SK-N-SH treated with all-trans-retinoic acid at 6 μM for 48 hours (cell line): ENCODE measurements at regions not wholly inside any gene's neighbourhood (a gene's known extent, or its start where the extent isn't known, plus 50 kb on each side); places are given as distances from the start of the nearest gene placed in this dataset.

Experiments
- ATAC-seq: fragments of 200-7000 bp; cut with Tn5 transposase; 3 replicates; pipeline ENCODE4 v1.9.1; 2020; ENCODE audit warnings: mild to moderate bottlenecking, moderate library complexity
- ARNTL ChIP-seq: fragments of 450-650 bp; formaldehyde crosslinking; IDR thresholded peaks from 2 replicates; pipeline ENCODE4 v1.5.0; 2020; ENCODE audit warnings: low read depth, mild to moderate bottlenecking, moderate library complexity, borderline replicate concordance
- BACH2 ChIP-seq: fragments of 250-450 bp; sonication (Bioruptor Pico); IDR thresholded peaks from 2 replicates; pipeline ENCODE4 v1.9.0; 2021; ENCODE audit warnings: mild to moderate bottlenecking, borderline replicate concordance
- CSDC2 ChIP-seq: fragments of 250-450 bp; sonication (Bioruptor Pico); IDR thresholded peaks from 2 replicates; pipeline ENCODE4 v1.5.0; 2020; ENCODE audit warnings: mild to moderate bottlenecking, moderate library complexity
- ESRRG ChIP-seq: fragments of 250-450 bp; sonication (Bioruptor Pico); IDR thresholded peaks from 2 replicates; pipeline ENCODE4 v1.6.1; 2021; ENCODE audit warnings: mild to moderate bottlenecking
- GLIS3 ChIP-seq: fragments of 250-450 bp; sonication (Bioruptor Pico); IDR thresholded peaks from 2 replicates; pipeline ENCODE4 v1.5.0; 2020; ENCODE audit warnings: mild to moderate bottlenecking, moderate library complexity
- ISL1 ChIP-seq: fragments of 250-450 bp; sonication (Bioruptor Pico); IDR thresholded peaks from 2 replicates; pipeline ENCODE4 v2.1.2; 2022; ENCODE audit warnings: mild to moderate bottlenecking, moderate library complexity
- PPARA ChIP-seq: fragments of 250-450 bp; sonication (Bioruptor Pico); IDR thresholded peaks from 2 replicates; pipeline ENCODE4 v1.5.0; 2020; ENCODE audit warnings: mild to moderate bottlenecking, borderline replicate concordance
- RARB ChIP-seq: fragments of 250-450 bp; sonication (Bioruptor Pico); IDR thresholded peaks from 2 replicates; pipeline ENCODE4 v1.8.0; 2021; ENCODE audit warnings: mild to moderate bottlenecking, moderate library complexity
- SNAI2 ChIP-seq: fragments of 250-450 bp; sonication (Bioruptor Pico); IDR thresholded peaks from 2 replicates; pipeline ENCODE4 v1.5.0; 2020; ENCODE audit warnings: mild to moderate bottlenecking, moderate library complexity
- TCF4 ChIP-seq: fragments of 250-450 bp; sonication (Bioruptor Pico); IDR thresholded peaks from 2 replicates; pipeline ENCODE4 v1.8.0; 2021; ENCODE audit warnings: mild to moderate bottlenecking, moderate library complexity, borderline replicate concordance
- TOX ChIP-seq: fragments of 250-450 bp; sonication (Bioruptor Pico); IDR thresholded peaks from 2 replicates; pipeline ENCODE4 v1.8.0; 2021; ENCODE audit warnings: mild to moderate bottlenecking, moderate library complexity, borderline replicate concordance
- ZFP3 ChIP-seq: fragments of 250-450 bp; sonication (Bioruptor Pico); IDR thresholded peaks from 2 replicates; pipeline ENCODE4 v1.5.0; 2020; ENCODE audit warnings: mild to moderate bottlenecking, moderate library complexity
- ZFP30 ChIP-seq: fragments of 450-650 bp; formaldehyde crosslinking; IDR thresholded peaks from 2 replicates; pipeline ENCODE4 v1.5.0; 2022; ENCODE audit warnings: mild to moderate bottlenecking, moderate library complexity
- ZNF565 ChIP-seq: fragments of 450-650 bp; formaldehyde crosslinking; conservative IDR thresholded peaks from 2 replicates; pipeline ENCODE4 v1.5.0; 2020; ENCODE audit warnings: low read depth, mild to moderate bottlenecking, moderate library complexity
- ZNF70 ChIP-seq: fragments of 450-650 bp; formaldehyde crosslinking; IDR thresholded peaks from 2 replicates; pipeline ENCODE4 v1.5.0; 2020; ENCODE audit warnings: mild to moderate bottlenecking, moderate library complexity
- ZNF8 ChIP-seq: fragments of 450-650 bp; formaldehyde crosslinking; IDR thresholded peaks from 2 replicates; pipeline ENCODE4 v1.5.0; 2020; ENCODE audit warnings: mild to moderate bottlenecking, moderate library complexity
- TF ChIP-seq, protein P1 (sequence below): fragments of 250-450 bp; sonication (Bioruptor Pico); IDR thresholded peaks from 2 replicates; pipeline ENCODE4 v1.8.0; 2020; ENCODE audit warnings: mild to moderate bottlenecking, moderate library complexity, borderline replicate concordance
- TF ChIP-seq, protein P2 (sequence below): fragments of 250-450 bp; sonication (Bioruptor Pico); IDR thresholded peaks from 2 replicates; pipeline ENCODE4 v1.5.1; 2021; ENCODE audit warnings: mild to moderate bottlenecking, moderate library complexity
- TF ChIP-seq, protein P3 (sequence below): fragments of 250-450 bp; sonication (Bioruptor Pico); IDR thresholded peaks from 2 replicates; pipeline ENCODE4 v1.5.0; 2020; ENCODE audit warnings: mild to moderate bottlenecking, moderate library complexity
- TF ChIP-seq, protein P4 (sequence below): fragments of 250-450 bp; sonication (Bioruptor Pico); IDR thresholded peaks from 2 replicates; pipeline ENCODE4 v1.5.1; 2020; ENCODE audit warnings: low read depth, mild to moderate bottlenecking, moderate library complexity
- TF ChIP-seq, protein P5 (sequence below): fragments of 250-450 bp; sonication (Bioruptor Pico); IDR thresholded peaks from 2 replicates; pipeline ENCODE4 v1.8.0; 2021; ENCODE audit warnings: low read depth, mild to moderate bottlenecking, moderate library complexity, borderline replicate concordance

DNA sequence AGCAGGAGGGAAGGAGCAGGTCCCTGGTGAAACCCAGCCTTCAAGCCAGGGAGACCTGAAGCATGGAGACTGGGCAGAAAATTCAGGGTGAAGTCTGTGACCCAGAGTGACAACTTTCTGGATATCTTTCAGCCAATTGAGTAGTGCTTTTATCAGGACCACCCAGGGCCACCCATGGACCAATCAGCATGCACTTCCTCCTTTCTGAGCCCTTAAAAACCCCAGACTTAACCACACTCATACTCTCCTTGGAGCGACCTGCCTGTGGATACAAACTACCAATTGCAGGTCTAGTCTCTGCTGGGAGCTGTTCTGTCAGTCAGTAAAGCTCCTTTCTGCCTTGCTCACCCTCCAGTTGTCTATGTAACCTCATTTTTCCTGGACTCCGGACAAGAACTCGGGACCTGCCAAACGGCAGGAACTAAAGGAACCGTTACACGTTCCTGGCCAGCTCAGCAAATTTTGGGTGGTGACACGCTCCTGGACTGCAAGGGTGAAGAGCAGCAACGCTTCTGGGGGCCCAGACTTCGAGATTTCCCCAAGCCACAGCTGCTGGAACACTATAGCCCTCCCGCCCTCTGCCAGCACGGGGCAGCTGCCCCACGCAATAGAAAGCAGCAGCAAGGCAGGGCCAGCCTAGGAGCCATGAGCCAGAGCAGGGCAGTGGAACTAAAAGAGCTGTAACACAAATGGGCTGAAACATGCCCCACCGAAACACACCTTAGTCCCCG, 1183.4 kb downstream of the AMY1C start:
- ATAC-seq, result no peak
- TF ChIP-seq ZNF70 (CRISPR knock-in tag), result no peak
- no peak for TF ChIP-seq CSDC2 (CRISPR knock-in tag)
- no peak for TF ChIP-seq ZNF8
- no peak for TF ChIP-seq ZNF565 (CRISPR knock-in tag)
- TF ChIP-seq TOX (CRISPR knock-in tag), result no peak
- TF ChIP-seq GLIS3 (CRISPR knock-in tag), result no peak
- TF ChIP-seq, protein P1, sequence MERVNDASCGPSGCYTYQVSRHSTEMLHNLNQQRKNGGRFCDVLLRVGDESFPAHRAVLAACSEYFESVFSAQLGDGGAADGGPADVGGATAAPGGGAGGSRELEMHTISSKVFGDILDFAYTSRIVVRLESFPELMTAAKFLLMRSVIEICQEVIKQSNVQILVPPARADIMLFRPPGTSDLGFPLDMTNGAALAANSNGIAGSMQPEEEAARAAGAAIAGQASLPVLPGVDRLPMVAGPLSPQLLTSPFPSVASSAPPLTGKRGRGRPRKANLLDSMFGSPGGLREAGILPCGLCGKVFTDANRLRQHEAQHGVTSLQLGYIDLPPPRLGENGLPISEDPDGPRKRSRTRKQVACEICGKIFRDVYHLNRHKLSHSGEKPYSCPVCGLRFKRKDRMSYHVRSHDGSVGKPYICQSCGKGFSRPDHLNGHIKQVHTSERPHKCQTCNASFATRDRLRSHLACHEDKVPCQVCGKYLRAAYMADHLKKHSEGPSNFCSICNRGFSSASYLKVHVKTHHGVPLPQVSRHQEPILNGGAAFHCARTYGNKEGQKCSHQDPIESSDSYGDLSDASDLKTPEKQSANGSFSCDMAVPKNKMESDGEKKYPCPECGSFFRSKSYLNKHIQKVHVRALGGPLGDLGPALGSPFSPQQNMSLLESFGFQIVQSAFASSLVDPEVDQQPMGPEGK, result no peak
- no peak for TF ChIP-seq ARNTL (CRISPR knock-in tag)

DNA sequence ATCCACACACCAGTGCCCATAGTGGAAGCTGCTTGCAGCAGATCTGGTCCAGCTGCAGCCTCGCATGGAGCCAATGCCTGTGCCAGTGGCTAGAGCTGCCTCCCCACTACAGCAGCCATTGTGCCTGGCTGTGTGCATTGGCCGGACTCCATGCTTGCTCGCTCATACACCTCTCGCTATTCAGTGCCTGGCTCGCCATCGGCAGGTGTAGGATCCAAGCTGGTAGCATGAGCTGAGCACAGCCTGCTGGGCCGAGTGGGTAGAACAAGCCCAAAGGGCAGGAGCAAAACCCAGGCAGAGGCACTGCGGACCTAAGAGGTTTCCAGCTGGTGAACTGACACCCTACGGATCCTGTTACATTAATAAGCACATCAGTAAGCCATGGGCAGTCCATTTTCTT, 1184.1 kb downstream of the AMY1C start:
- no peak for TF ChIP-seq ZFP30 (CRISPR knock-in tag)
- no peak for TF ChIP-seq BACH2 (CRISPR knock-in tag)
- TF ChIP-seq GLIS3 (CRISPR knock-in tag), result no peak
- no peak for TF ChIP-seq TOX (CRISPR knock-in tag)
- TF ChIP-seq ZNF70 (CRISPR knock-in tag), result no peak
- TF ChIP-seq ZNF565 (CRISPR knock-in tag), result no peak
- no peak for TF ChIP-seq ISL1 (CRISPR knock-in tag)
- TF ChIP-seq, protein P2, sequence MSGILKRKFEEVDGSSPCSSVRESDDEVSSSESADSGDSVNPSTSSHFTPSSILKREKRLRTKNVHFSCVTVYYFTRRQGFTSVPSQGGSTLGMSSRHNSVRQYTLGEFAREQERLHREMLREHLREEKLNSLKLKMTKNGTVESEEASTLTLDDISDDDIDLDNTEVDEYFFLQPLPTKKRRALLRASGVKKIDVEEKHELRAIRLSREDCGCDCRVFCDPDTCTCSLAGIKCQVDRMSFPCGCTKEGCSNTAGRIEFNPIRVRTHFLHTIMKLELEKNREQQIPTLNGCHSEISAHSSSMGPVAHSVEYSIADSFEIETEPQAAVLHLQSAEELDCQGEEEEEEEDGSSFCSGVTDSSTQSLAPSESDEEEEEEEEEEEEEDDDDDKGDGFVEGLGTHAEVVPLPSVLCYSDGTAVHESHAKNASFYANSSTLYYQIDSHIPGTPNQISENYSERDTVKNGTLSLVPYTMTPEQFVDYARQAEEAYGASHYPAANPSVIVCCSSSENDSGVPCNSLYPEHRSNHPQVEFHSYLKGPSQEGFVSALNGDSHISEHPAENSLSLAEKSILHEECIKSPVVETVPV, result no peak
- TF ChIP-seq, protein P3, sequence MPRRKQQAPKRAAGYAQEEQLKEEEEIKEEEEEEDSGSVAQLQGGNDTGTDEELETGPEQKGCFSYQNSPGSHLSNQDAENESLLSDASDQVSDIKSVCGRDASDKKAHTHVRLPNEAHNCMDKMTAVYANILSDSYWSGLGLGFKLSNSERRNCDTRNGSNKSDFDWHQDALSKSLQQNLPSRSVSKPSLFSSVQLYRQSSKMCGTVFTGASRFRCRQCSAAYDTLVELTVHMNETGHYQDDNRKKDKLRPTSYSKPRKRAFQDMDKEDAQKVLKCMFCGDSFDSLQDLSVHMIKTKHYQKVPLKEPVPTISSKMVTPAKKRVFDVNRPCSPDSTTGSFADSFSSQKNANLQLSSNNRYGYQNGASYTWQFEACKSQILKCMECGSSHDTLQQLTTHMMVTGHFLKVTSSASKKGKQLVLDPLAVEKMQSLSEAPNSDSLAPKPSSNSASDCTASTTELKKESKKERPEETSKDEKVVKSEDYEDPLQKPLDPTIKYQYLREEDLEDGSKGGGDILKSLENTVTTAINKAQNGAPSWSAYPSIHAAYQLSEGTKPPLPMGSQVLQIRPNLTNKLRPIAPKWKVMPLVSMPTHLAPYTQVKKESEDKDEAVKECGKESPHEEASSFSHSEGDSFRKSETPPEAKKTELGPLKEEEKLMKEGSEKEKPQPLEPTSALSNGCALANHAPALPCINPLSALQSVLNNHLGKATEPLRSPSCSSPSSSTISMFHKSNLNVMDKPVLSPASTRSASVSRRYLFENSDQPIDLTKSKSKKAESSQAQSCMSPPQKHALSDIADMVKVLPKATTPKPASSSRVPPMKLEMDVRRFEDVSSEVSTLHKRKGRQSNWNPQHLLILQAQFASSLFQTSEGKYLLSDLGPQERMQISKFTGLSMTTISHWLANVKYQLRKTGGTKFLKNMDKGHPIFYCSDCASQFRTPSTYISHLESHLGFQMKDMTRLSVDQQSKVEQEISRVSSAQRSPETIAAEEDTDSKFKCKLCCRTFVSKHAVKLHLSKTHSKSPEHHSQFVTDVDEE (CRISPR knock-in tag), result no peak
- TF ChIP-seq, protein P4, sequence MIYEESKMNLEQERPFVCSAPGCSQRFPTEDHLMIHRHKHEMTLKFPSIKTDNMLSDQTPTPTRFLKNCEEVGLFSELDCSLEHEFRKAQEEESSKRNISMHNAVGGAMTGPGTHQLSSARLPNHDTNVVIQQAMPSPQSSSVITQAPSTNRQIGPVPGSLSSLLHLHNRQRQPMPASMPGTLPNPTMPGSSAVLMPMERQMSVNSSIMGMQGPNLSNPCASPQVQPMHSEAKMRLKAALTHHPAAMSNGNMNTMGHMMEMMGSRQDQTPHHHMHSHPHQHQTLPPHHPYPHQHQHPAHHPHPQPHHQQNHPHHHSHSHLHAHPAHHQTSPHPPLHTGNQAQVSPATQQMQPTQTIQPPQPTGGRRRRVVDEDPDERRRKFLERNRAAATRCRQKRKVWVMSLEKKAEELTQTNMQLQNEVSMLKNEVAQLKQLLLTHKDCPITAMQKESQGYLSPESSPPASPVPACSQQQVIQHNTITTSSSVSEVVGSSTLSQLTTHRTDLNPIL (CRISPR knock-in tag), result no peak
- no peak for TF ChIP-seq PPARA
- no peak for TF ChIP-seq SNAI2 (CRISPR knock-in tag)
- TF ChIP-seq RARB (CRISPR knock-in tag), result no peak
- TF ChIP-seq ESRRG (CRISPR knock-in tag), result no peak
- TF ChIP-seq, protein P1, result no peak
- TF ChIP-seq TCF4 (CRISPR knock-in tag), result no peak
- TF ChIP-seq ZNF8, result no peak
- TF ChIP-seq ZFP3 (CRISPR knock-in tag), result no peak
- TF ChIP-seq, protein P5, sequence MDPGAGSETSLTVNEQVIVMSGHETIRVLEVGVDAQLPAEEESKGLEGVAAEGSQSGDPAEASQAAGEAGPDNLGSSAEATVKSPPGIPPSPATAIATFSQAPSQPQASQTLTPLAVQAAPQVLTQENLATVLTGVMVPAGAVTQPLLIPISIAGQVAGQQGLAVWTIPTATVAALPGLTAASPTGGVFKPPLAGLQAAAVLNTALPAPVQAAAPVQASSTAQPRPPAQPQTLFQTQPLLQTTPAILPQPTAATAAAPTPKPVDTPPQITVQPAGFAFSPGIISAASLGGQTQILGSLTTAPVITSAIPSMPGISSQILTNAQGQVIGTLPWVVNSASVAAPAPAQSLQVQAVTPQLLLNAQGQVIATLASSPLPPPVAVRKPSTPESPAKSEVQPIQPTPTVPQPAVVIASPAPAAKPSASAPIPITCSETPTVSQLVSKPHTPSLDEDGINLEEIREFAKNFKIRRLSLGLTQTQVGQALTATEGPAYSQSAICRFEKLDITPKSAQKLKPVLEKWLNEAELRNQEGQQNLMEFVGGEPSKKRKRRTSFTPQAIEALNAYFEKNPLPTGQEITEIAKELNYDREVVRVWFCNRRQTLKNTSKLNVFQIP, result no peak
- TF ChIP-seq, all 23 proteins: peak for 0
- ATAC-seq, result no peak
